Gastrocnemius medialis (tissue), 4 donors: ENCODE measurements at regions not wholly inside any gene's neighbourhood (a gene's known extent, or its start where the extent isn't known, plus 50 kb on each side); places are given as distances from the start of the nearest gene placed in this dataset.

Experiments used
- CTCF ChIP-seq, 5 experiments: fragments of 450-650 bp in 3 of 5; fragments of 200-600 bp in 2 of 5; sonication (generic) in 2 of 5; IDR thresholded peaks in 4 of 5; conservative IDR thresholded peaks in 1 of 5; 1 replicate in 4 of 5; 2 replicates in 1 of 5; pipeline ENCODE4 v1.5.1; 2016 to 2019; ENCODE audit warnings: antibody characterized with exemption in 5 of 5, mild to moderate bottlenecking in 3 of 5, moderate library complexity in 3 of 5
- POLR2A ChIP-seq, 2 donors: fragments of 450-650 bp; IDR thresholded peaks; one replicate each; pipeline ENCODE4 v1.6.1; 2017; ENCODE audit warnings: antibody characterized with exemption in 2 of 2, mild to moderate bottlenecking in 2 of 2, moderate library complexity in 2 of 2

DNA sequence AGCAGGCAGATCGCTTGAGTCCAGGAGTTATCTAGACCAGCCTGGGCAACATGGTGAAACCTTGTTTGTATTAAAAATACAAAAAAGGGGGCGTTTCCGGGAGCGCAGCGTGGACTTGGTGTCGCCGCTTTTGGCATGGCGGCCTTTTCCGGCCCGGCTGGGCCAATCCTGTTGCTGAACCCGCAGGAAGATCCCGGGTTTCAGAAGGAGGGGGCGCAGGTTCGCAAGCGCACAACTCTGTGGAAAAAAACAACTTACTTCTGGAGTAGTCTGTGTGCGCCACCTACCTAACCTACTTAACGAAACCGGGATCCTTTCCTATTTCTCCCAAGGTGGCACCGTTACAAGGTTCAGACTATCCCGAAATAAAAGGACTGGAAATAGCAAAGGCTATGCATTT is 198.6 kb downstream of the MSX2 start:
- TF ChIP-seq CTCF (IDR thresholded peaks at IDR 0.05 in 4 of 5, conservative IDR thresholded peaks at IDR 0.05 in 1 of 5), result no peak
- no peak for TF ChIP-seq POLR2A (IDR thresholded peaks at IDR 0.05)
